H1 (cell line): ENCODE measurements at regions not wholly inside any gene's neighbourhood (a gene's known extent, or its start where the extent isn't known, plus 50 kb on each side); places are given as distances from the start of the nearest gene placed in this dataset.

Experiments
- CTCF ChIA-PET: fragments of 300-600 bp; sonication (Branson Sonifier 250); formaldehyde crosslinking; loops from one replicate; lab custom pipeline; 2021; ENCODE audit not compliant: partially characterized antibody; lab: Charles Lee
- POLR2A ChIA-PET: fragments of 300-600 bp; sonication (Branson Sonifier 250); formaldehyde crosslinking; loops from one replicate; lab custom pipeline; 2021; ENCODE audit warnings: inconsistent platforms; ENCODE audit not compliant: partially characterized antibody; lab: Charles Lee
- DNase-seq, 2 experiments: peaks; one replicate each; pipeline versions ENCODE4 v3.0.0 to v3.0.0-alpha.2; 2010 to 2022; ENCODE audit warnings: low spot score in 2 of 2, low read depth in 1 of 2, mixed read lengths in 1 of 2
- FAIRE-seq: peaks from 2 replicates; lab custom pipeline; 2011; peaks lifted over from hg19 to GRCh38; lab: Jason Lieb, UNC
- H2AFZ ChIP-seq: 2 replicates; pipeline ENCODE4 v1.8.1; 2012; ENCODE audit warnings: low read length, inconsistent platforms
- H2AK5ac ChIP-seq: 2 replicates; pipeline ENCODE4 v1.6.1; 2013; ENCODE audit warnings: low read depth, low read length
- H2BK120ac ChIP-seq: replicated peaks from 2 replicates; pipeline ENCODE3; 2013; ENCODE audit warnings: low read depth, low read length, inconsistent platforms
- H2BK12ac ChIP-seq: 2 replicates; pipeline ENCODE4 v1.6.1; 2013; ENCODE audit warnings: low read depth, low read length
- H2BK15ac ChIP-seq: 2 replicates; pipeline ENCODE4 v1.6.1; 2013; ENCODE audit warnings: low read length
- H2BK20ac ChIP-seq: 2 replicates; pipeline ENCODE4 v1.6.1; 2013; ENCODE audit warnings: low read length
- H2BK5ac ChIP-seq: 2 replicates; pipeline ENCODE4 v1.6.1; 2013; ENCODE audit warnings: low read depth, low read length
- H3K14ac ChIP-seq: 2 replicates; pipeline ENCODE4 v1.6.1; 2013; ENCODE audit warnings: inconsistent platforms; ENCODE audit not compliant: insufficient read length
- H3K18ac ChIP-seq: 2 replicates; pipeline ENCODE4 v1.6.1; 2013; ENCODE audit warnings: low read length; ENCODE audit errors: extremely low read depth
- H3K23ac ChIP-seq: 2 replicates; pipeline ENCODE4 v1.6.1; 2013; ENCODE audit warnings: inconsistent platforms; ENCODE audit not compliant: insufficient read length
- H3K23me2 ChIP-seq: 2 replicates; pipeline ENCODE4 v1.6.1; 2013; ENCODE audit warnings: low read depth, low read length
- H3K27ac ChIP-seq: 2 replicates; pipeline ENCODE4 v1.6.1; 2011; ENCODE audit warnings: low read depth, low read length, inconsistent platforms
- H3K27me3 ChIP-seq, 4 experiments: replicated peaks in 1 of 4; 1 replicate in 1 of 4; 2 replicates in 3 of 4; pipeline versions ENCODE4 v1.6.1 to v1.8.1; 2011 to 2013; ENCODE audit warnings: low read length in 3 of 4, mild to moderate bottlenecking in 3 of 4, inconsistent platforms in 2 of 4, mixed read lengths in 2 of 4, moderate library complexity in 1 of 4; ENCODE audit not compliant: control insufficient read depth in 3 of 4, insufficient read depth in 3 of 4; ENCODE audit errors: extremely low read depth in 1 of 4
- H3K36me3 ChIP-seq, 4 experiments: 2 replicates each; pipeline versions ENCODE4 v1.6.1 to v1.8.1; 2011 to 2013; ENCODE audit warnings: mild to moderate bottlenecking in 4 of 4, low read length in 3 of 4, moderate library complexity in 2 of 4, control low read depth in 1 of 4, inconsistent platforms in 1 of 4; ENCODE audit not compliant: insufficient read depth in 4 of 4, control insufficient read depth in 2 of 4
- H3K4ac ChIP-seq: replicated peaks from 2 replicates; pipeline ENCODE3; 2013; ENCODE audit warnings: low read length, low read depth, mixed read lengths, inconsistent platforms; ENCODE audit not compliant: insufficient read length
- H3K4me1 ChIP-seq, 4 experiments: replicated peaks in 1 of 4; 1 replicate in 1 of 4; 2 replicates in 3 of 4; pipeline versions ENCODE4 v1.6.1 to v1.8.1; 2011 to 2013; ENCODE audit warnings: low read length in 3 of 4, inconsistent platforms in 2 of 4, mixed read lengths in 1 of 4; ENCODE audit not compliant: insufficient read depth in 4 of 4, control insufficient read depth in 3 of 4
- H3K4me2 ChIP-seq, 2 experiments: 2 replicates each; pipeline versions ENCODE4 v1.6.1 to v1.8.1; 2011 to 2013; ENCODE audit warnings: low read depth in 2 of 2, low read length in 2 of 2, control low read depth in 1 of 2, inconsistent platforms in 1 of 2, mild to moderate bottlenecking in 1 of 2; ENCODE audit not compliant: insufficient read depth in 1 of 2
- H3K4me3 ChIP-seq, 4 experiments: fragments of 200-600, 300-600 bp in 1 of 4; sonication (generic), shearing (Covaris generic), sonication (Bioruptor Twin) in 1 of 4; 2 replicates each; pipeline versions ENCODE4 v1.5.1 to v1.8.1; 2011 to 2016; ENCODE audit warnings: low read length in 4 of 4, low read depth in 3 of 4, control low read depth in 2 of 4, inconsistent platforms in 2 of 4, mild to moderate bottlenecking in 2 of 4, mixed read lengths in 1 of 4, moderate library complexity in 1 of 4; ENCODE audit not compliant: insufficient read depth in 2 of 4; ENCODE audit errors: extremely low read depth in 1 of 4
- H3K56ac ChIP-seq: replicated peaks from 2 replicates; pipeline ENCODE3; 2013; ENCODE audit warnings: low read depth, mild to moderate bottlenecking, mixed read lengths, low read length, inconsistent platforms; ENCODE audit not compliant: insufficient read length
- H3K79me1 ChIP-seq: 2 replicates; pipeline ENCODE4 v1.6.1; 2013; ENCODE audit warnings: low read depth, low read length, control low read depth
- H3K79me2 ChIP-seq, 2 experiments: 2 replicates each; pipeline versions ENCODE4 v1.6.1 to v1.8.1; 2012 to 2013; ENCODE audit warnings: low read length in 2 of 2, mild to moderate bottlenecking in 2 of 2, inconsistent platforms in 1 of 2; ENCODE audit not compliant: insufficient read depth in 2 of 2, control insufficient read depth in 1 of 2
- H3K9ac ChIP-seq, 4 experiments: replicated peaks in 1 of 4; 1 replicate in 1 of 4; 2 replicates in 3 of 4; pipeline versions ENCODE4 v1.6.1 to v1.8.1; 2011 to 2013; ENCODE audit warnings: low read depth in 3 of 4, low read length in 3 of 4, control low read depth in 2 of 4, mild to moderate bottlenecking in 2 of 4, moderate library complexity in 2 of 4, inconsistent platforms in 1 of 4; ENCODE audit errors: extremely low read depth in 1 of 4
- H3K9me3 ChIP-seq, 2 experiments: 2 replicates each; pipeline versions ENCODE4 v1.6.1 to v1.8.1; 2012 to 2013; ENCODE audit warnings: mild to moderate bottlenecking in 2 of 2, moderate library complexity in 2 of 2, control low read depth in 1 of 2, inconsistent platforms in 1 of 2, low read depth in 1 of 2, low read length in 1 of 2, mixed read lengths in 1 of 2; ENCODE audit not compliant: insufficient read depth in 2 of 2
- H4K20me1 ChIP-seq, 2 experiments: replicated peaks in 1 of 2; 2 replicates each; pipeline versions ENCODE3 to v1.8.1; 2011 to 2013; ENCODE audit warnings: inconsistent platforms in 2 of 2, low read length in 2 of 2, mild to moderate bottlenecking in 1 of 2; ENCODE audit not compliant: insufficient read depth in 2 of 2, control insufficient read depth in 1 of 2
- H4K5ac ChIP-seq: 2 replicates; pipeline ENCODE4 v1.6.1; 2013; ENCODE audit warnings: low read length, low read depth, mixed read lengths, inconsistent platforms; ENCODE audit not compliant: insufficient read length
- H4K8ac ChIP-seq: 2 replicates; pipeline ENCODE4 v1.8.0; 2013; ENCODE audit warnings: mild to moderate bottlenecking, moderate library complexity, low read length, inconsistent platforms; ENCODE audit not compliant: insufficient read depth; ENCODE audit errors: extremely low read depth
- H4K91ac ChIP-seq: replicated peaks from 2 replicates; pipeline ENCODE3; 2013; ENCODE audit warnings: low read length, mixed read lengths, inconsistent platforms; ENCODE audit not compliant: insufficient read length
- JUN ChIP-seq: IDR thresholded peaks from 2 replicates; pipeline ENCODE4 v1.6.1; 2011; ENCODE audit warnings: low read depth, mild to moderate bottlenecking, improper control_type of control experiment, low read length
- KDM4A ChIP-seq: IDR thresholded peaks from one replicate; pipeline ENCODE4 v1.7.1; 2012; ENCODE audit warnings: low read depth, mild to moderate bottlenecking, moderate library complexity, low read length, inconsistent platforms; ENCODE audit not compliant: severe bottlenecking
- KDM5A ChIP-seq: fragments of 200-600 bp; IDR thresholded peaks from 2 replicates; pipeline ENCODE4 v1.7.1; 2012; ENCODE audit warnings: mild to moderate bottlenecking, low read length, inconsistent platforms, mixed read lengths
- TAF1 ChIP-seq: IDR thresholded peaks from 2 replicates; pipeline ENCODE4 v1.6.1; 2011; ENCODE audit warnings: mild to moderate bottlenecking, low read depth, low read length
- WGBS, 2 experiments: shearing (Covaris generic) in 1 of 2; methylation state at CpG; one replicate each; pipeline versions ENCODE4 v1.1.6 to v1.1.7; 2013 to 2015; ENCODE audit warnings: low lambda C conversion rate in 2 of 2, mixed read lengths in 2 of 2, inconsistent platforms in 1 of 2, low coverage in 1 of 2, missing lambda C conversion rate in 1 of 2; ENCODE audit not compliant: insufficient replicate concordance in 2 of 2, insufficient coverage in 1 of 2, insufficient read length in 1 of 2; ENCODE audit errors: extremely low coverage in 1 of 2, missing lambda C conversion rate in 1 of 2; 5-methylcytosine and 5-hydroxymethylcytosine counted together
- TF ChIP-seq, protein P1 (sequence below): IDR thresholded peaks from 2 replicates; pipeline ENCODE4 v1.6.1; 2011; ENCODE audit warnings: low read length, improper control_type of control experiment

- Histone ChIP-seq H2AFZ (no peak overlapping the region), H3K4me1 (no peaks in the 10 kb centered on the region), H3K36me3 (no peaks in the 10 kb centered on the region), H2BK5ac (no peak overlapping the region), H2BK20ac (no peak overlapping the region), H4K8ac (no peak overlapping the region), H2BK120ac (no peak overlapping the region), H2AK5ac (no peak overlapping the region), H3K27ac (no peak overlapping the region), H3K23ac (no peak overlapping the region), H3K79me2 (no peaks in the 10 kb centered on the region), H4K5ac (no peak overlapping the region), H3K79me1 (no peaks in the 10 kb centered on the region; the same call in 1 of the 2 replicates), H2BK15ac (no peak overlapping the region), H4K20me1 (no peaks in the 10 kb centered on the region), H4K91ac (no peak overlapping the region), H3K18ac (no peak overlapping the region), H3K23me2 (no peaks in the 10 kb centered on the region), H3K4ac (no peak overlapping the region), H3K27me3 (no peaks in the 10 kb centered on the region), H3K56ac (no peak overlapping the region), H3K14ac (no peak overlapping the region), H3K4me3 (no peak overlapping the region), H3K4me2 (no peak overlapping the region), H2BK12ac (no peak overlapping the region), H3K9me3 (no peaks in the 10 kb centered on the region), H3K9ac (no peak overlapping the region)
- WGBS, 2 experiments: 78% methylated on average over 3 of the region's 3 CpGs; no CpG with 5 or more reads in 1 of the 2 experiments
- no peak for TF ChIP-seq JUN
- TF ChIP-seq, protein P1, sequence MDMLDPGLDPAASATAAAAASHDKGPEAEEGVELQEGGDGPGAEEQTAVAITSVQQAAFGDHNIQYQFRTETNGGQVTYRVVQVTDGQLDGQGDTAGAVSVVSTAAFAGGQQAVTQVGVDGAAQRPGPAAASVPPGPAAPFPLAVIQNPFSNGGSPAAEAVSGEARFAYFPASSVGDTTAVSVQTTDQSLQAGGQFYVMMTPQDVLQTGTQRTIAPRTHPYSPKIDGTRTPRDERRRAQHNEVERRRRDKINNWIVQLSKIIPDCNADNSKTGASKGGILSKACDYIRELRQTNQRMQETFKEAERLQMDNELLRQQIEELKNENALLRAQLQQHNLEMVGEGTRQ: no peak
- no peak for TF ChIP-seq TAF1
- TF ChIP-seq KDM4A: no peak
- TF ChIP-seq KDM5A: no peak
- CTCF ChIA-PET: interaction anchor here (0.7 kb wide), 1 partner anchor 248 kb away, joined by 3 read pairs; no protein-coding TSS in a partner anchor
- POLR2A ChIA-PET: no interaction called here
- no peak for DNase-seq
- FAIRE-seq: no peak
Observed at GRCh38 chr15:31727612-31728011, 302.7 kb upstream of the CHRNA7 start.
